Vagina (tissue), 2 donors: ENCODE measurements at regions not wholly inside any gene's neighbourhood (a gene's known extent, or its start where the extent isn't known, plus 50 kb on each side); places are given as distances from the start of the nearest gene placed in this dataset.
A peak's percentile ranks its signal among the peaks of the same experiment; 100 is the strongest.
"Not testable (repeated sequence)": the region's sequence is repeated elsewhere in the genome, so short reads cannot be mapped to it uniquely, and the experiment has no call there.

Experiments
- DNase-seq, 2 donors: peaks; one replicate each; pipeline ENCODE4 v3.0.0-alpha.2; 2017; ENCODE audit errors: extremely low spot score in 2 of 2
- H3K27ac ChIP-seq: fragments of 200-600 bp; sonication (generic); one replicate; pipeline ENCODE4 v1.5.1; 2019
- H3K27me3 ChIP-seq: fragments of 200-600 bp; sonication (generic); one replicate; pipeline ENCODE4 v1.5.1; 2019
- H3K36me3 ChIP-seq, 2 donors: fragments of 200-600 bp; sonication (generic); one replicate each; pipeline ENCODE4 v1.5.1; 2017 to 2019
- H3K4me1 ChIP-seq: fragments of 200-600 bp; sonication (generic); one replicate; pipeline ENCODE4 v1.5.1; 2019
- H3K4me3 ChIP-seq, 2 donors: fragments of 200-600 bp; sonication (generic); 1 replicate in 1 of 2; 2 replicates in 1 of 2; pipeline ENCODE4 v1.5.1; 2016 to 2019
- H3K9me3 ChIP-seq: fragments of 200-600 bp; sonication (generic); one replicate; pipeline ENCODE4 v1.5.1; 2019
- POLR2A ChIP-seq, 2 donors: fragments of 450-650 bp; IDR thresholded peaks; one replicate each; pipeline ENCODE4 v1.6.1; 2017; ENCODE audit warnings: antibody characterized with exemption in 2 of 2, mild to moderate bottlenecking in 2 of 2, moderate library complexity in 2 of 2
- POLR2AphosphoS5 ChIP-seq, 2 donors: sonication (generic); formaldehyde crosslinking; IDR thresholded peaks; one replicate each; pipeline ENCODE4 v1.9.0; 2017; ENCODE audit warnings: antibody characterized with exemption in 2 of 2, mild to moderate bottlenecking in 2 of 2, low read depth in 1 of 2; ENCODE audit not compliant: insufficient read depth in 1 of 2
- intact Hi-C: fragments of 100-400 bp; cut with DNase I; formaldehyde crosslinking; loops from one replicate; pipeline ENCODE4 v1.15.1; 2023
- TF ChIP-seq, protein P1 (sequence below), 3 experiments: fragments of 450-650 bp in 2 of 3; fragments of 200-600 bp in 1 of 3; sonication (generic) in 1 of 3; IDR thresholded peaks; one replicate each; pipeline ENCODE4 v1.5.1; 2017 to 2019; ENCODE audit warnings: antibody characterized with exemption in 3 of 3, mild to moderate bottlenecking in 2 of 3, moderate library complexity in 2 of 3

DNA sequence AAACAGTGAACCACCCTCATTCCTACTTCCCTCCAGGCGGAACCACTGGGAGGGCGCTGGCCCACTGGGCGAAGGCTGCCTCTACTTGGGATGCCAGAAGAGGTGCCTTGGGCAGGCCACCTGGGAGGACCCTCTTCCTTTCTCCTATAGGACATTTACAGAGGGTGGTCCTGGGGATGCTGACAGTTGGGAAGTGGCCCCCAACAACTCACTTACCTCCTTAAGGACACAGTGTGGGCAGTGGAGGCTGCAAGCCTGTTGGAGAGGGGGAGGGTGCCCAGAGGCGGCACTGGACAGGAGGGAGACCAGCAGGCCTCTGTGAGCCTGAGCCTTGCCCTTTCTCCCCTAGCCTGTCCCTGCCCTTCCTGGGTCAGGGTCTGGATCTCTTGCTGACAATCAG is 346.4 kb upstream of the HS6ST1 start:
- TF ChIP-seq POLR2A (IDR thresholded peaks at IDR 0.05) (no peak), POLR2AphosphoS5 (IDR thresholded peaks at IDR 0.05; ENCODE audit: insufficient read depth in 1 of 2, low read depth in 1 of 2) (no peak)
- TF ChIP-seq, protein P1, sequence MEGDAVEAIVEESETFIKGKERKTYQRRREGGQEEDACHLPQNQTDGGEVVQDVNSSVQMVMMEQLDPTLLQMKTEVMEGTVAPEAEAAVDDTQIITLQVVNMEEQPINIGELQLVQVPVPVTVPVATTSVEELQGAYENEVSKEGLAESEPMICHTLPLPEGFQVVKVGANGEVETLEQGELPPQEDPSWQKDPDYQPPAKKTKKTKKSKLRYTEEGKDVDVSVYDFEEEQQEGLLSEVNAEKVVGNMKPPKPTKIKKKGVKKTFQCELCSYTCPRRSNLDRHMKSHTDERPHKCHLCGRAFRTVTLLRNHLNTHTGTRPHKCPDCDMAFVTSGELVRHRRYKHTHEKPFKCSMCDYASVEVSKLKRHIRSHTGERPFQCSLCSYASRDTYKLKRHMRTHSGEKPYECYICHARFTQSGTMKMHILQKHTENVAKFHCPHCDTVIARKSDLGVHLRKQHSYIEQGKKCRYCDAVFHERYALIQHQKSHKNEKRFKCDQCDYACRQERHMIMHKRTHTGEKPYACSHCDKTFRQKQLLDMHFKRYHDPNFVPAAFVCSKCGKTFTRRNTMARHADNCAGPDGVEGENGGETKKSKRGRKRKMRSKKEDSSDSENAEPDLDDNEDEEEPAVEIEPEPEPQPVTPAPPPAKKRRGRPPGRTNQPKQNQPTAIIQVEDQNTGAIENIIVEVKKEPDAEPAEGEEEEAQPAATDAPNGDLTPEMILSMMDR (IDR thresholded peaks at IDR 0.05), result no peak
- Histone ChIP-seq H3K4me1 (no peaks in the 10 kb centered on the region), H3K9me3 (no peaks in the 10 kb centered on the region), H3K27me3 (no peaks in the 10 kb centered on the region), H3K27ac (no peak overlapping the region), H3K4me3 (no peak overlapping the region), H3K36me3 (no peaks in the 10 kb centered on the region)
- no peak for DNase-seq
- intact Hi-C loops, result no loop called here

DNA sequence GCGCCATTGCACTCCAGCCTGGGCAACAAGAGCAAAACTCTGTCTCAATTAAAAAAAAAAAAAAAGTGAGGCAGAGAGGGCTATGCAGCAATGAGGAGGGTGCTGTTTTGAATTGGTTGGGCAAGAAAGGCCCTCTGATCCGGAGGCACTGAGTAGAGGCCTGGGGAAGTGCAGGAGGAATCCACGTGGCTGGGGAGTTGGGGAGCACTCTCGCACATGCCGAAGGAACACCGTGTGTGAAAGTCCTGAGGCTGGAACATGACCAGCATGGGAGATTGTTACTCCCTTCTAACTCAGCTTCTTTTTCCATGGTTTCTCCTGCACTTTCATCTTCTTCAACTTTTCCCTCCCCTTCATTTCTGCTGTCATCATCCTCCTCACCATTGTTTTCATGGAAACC is 347.9 kb upstream of the HS6ST1 start:
- H3K27ac ChIP-seq, result no peak overlapping the region
- intact Hi-C loops, result no loop called here
- H3K4me3 ChIP-seq, result no peak overlapping the region
- TF ChIP-seq POLR2A (IDR thresholded peaks at IDR 0.05) (no peak), POLR2AphosphoS5 (IDR thresholded peaks at IDR 0.05; ENCODE audit: insufficient read depth in 1 of 2, low read depth in 1 of 2) (no peak)
- TF ChIP-seq, protein P1 (IDR thresholded peaks at IDR 0.05), result no peak
- no peaks in the 10 kb centered on the region for H3K27me3 ChIP-seq
- DNase-seq, result no peak
- H3K36me3 ChIP-seq, result no peaks in the 10 kb centered on the region
- no peaks in the 10 kb centered on the region for H3K9me3 ChIP-seq
- H3K4me1 ChIP-seq, result no peaks in the 10 kb centered on the region

DNA sequence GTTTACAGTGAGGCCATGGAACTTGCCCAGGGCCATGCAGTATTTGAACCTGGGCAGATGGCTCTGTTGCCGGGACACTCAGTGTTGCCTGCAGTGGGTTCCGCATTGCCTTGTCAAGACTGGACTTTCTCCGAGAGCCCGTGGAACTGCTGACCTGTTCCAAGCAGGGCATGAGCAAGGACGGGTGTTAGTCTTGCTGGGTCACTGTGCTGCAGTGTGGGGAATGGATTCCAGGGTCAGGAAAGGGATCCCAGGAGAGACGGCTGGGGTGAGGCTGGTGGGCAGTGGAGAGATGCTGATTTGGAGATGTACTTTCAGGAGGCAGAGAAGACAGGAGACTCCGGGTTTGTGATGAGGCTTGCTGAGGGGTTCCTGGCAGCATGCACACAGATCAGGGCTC is 348.7 kb upstream of the HS6ST1 start:
- no peaks in the 10 kb centered on the region for H3K27me3 ChIP-seq
- TF ChIP-seq POLR2A (IDR thresholded peaks at IDR 0.05) (no peak), POLR2AphosphoS5 (IDR thresholded peaks at IDR 0.05; ENCODE audit: insufficient read depth in 1 of 2, low read depth in 1 of 2) (no peak)
- TF ChIP-seq, protein P1 (IDR thresholded peaks at IDR 0.05), result no peak
- intact Hi-C loops, result no loop called here
- H3K4me3 ChIP-seq, result no peak overlapping the region
- no peaks in the 10 kb centered on the region for H3K36me3 ChIP-seq
- H3K4me1 ChIP-seq, result no peaks in the 10 kb centered on the region
- H3K27ac ChIP-seq, result no peak overlapping the region
- no peaks in the 10 kb centered on the region for H3K9me3 ChIP-seq
- no peak for DNase-seq

DNA sequence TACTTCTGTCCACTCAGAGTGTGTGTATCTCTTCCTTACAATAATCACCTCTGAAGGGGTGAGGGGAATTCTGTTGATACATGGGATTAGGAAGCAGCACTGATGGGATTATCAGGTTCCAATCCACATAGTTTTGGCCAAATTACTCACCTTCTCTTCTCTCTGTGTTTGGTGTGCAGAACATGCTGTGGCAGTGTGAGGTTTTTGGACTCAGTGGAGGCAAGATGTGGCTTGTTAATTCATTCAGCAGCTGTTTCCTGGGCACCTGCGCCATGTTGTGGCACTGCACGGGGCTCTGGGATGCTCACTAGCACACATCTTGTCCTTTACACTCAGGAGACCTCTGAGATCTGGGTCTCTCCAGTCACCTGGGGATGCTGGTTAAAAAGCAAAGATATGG is 350.3 kb upstream of the HS6ST1 start:
- Histone ChIP-seq H3K36me3 (no peaks in the 10 kb centered on the region), H3K4me3 (no peak overlapping the region), H3K27me3 (no peaks in the 10 kb centered on the region), H3K9me3 (no peaks in the 10 kb centered on the region), H3K4me1 (no peaks in the 10 kb centered on the region), H3K27ac (no peak overlapping the region)
- no peak for DNase-seq
- TF ChIP-seq POLR2A (IDR thresholded peaks at IDR 0.05), result no peak
- no peak for TF ChIP-seq POLR2AphosphoS5 (IDR thresholded peaks at IDR 0.05; ENCODE audit: insufficient read depth in 1 of 2, low read depth in 1 of 2)
- TF ChIP-seq, protein P1 (IDR thresholded peaks at IDR 0.05), result no peak
- intact Hi-C loops, result no loop called here

DNA sequence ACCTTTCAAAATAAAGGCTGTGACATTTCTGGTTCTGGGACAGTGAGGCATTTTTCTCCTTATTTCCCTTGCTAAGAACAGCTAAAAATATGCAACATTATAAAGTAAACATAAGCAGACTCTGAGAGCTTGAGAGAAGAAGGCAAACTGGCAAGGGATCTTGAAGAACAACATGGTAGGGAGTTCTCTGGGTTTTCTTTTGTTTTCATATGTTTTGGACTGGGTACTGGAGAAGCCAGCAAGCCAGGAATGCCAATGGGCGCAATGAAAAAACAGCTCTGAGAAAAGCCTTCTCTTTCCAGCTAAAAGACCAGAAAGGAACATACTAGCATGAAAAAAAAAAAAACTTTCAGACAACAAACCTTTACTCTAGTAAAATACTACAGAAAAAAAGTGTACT is 351.4 kb upstream of the HS6ST1 start:
- H3K4me3 ChIP-seq, result no peak overlapping the region
- H3K27ac ChIP-seq, result no peak overlapping the region
- no peaks in the 10 kb centered on the region for H3K27me3 ChIP-seq
- H3K9me3 ChIP-seq, result no peaks in the 10 kb centered on the region
- intact Hi-C loops, result no loop called here
- no peak for TF ChIP-seq POLR2A (IDR thresholded peaks at IDR 0.05)
- TF ChIP-seq, protein P1 (IDR thresholded peaks at IDR 0.05), result no peak
- TF ChIP-seq POLR2AphosphoS5 (IDR thresholded peaks at IDR 0.05; ENCODE audit: insufficient read depth in 1 of 2, low read depth in 1 of 2), result no peak
- no peaks in the 10 kb centered on the region for H3K36me3 ChIP-seq
- DNase-seq, result no peak
- no peaks in the 10 kb centered on the region for H3K4me1 ChIP-seq

DNA sequence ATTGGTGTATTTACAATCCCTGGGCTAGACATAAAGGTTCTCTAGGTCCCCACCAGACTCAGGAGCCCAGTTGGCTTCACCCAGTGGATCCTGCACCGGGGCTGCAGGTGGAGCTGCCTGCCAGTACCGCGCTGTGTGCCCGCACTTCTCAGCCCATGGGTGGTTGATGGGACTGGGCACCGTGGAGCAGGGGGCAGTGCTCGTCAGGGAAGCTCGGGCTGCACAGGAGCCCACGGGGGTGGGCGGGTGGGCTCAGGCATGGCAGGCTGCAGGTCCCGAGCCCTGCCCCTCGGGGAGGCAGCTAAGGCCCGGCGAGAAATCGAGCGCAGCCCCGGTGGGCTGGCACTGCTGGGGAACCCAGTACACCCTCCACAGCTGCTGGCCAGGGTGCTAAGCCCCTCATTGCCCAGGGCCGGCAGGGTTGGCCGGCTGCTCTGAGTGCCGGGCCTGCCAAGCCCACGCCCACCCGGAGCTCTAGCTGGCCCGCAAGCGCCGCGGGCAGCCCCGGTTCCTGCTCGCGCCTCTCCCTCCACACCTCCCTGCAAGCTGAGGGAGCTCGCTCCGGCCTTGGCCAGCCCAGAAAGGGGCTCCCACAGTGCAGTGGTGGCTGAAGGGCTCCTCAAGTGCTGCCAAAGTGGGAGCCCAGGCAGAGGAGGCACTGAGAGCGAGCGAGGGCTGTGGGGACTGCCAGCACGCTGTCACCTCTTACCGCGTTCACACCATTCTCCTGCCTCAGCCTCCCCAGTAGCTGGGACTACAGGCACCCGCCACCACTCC is 353.5 kb upstream of the HS6ST1 start:
- H3K9me3 ChIP-seq, H3K4me3 ChIP-seq, H3K27me3 ChIP-seq, H3K4me1 ChIP-seq, intact Hi-C loops, H3K36me3 ChIP-seq, H3K27ac ChIP-seq, DNase-seq: not testable (repeated sequence)

DNA sequence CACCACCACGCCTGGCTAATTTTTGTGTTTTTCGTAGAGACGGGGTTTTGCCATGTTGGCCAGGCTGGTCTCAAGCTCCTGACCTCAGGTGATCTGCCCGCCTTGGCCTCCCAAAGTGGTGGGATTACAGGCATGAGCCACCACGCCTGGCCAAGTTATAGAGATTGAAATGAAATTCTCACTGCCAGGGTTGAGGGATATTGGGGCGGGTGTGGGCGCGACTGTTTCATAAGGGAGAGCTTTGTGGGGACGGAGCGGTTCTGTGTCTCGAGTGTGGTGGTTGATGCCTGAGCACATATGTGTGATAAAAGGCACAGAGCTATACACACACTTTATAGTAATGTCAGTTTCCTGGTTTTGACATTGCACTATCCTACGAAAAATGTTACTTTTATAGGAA is 361.0 kb upstream of the HS6ST1 start:
- DNase-seq, result peak in 1 of 2 donors; percentile 52
- H3K27ac ChIP-seq, H3K9me3 ChIP-seq, intact Hi-C loops, H3K4me1 ChIP-seq, H3K36me3 ChIP-seq, H3K27me3 ChIP-seq, H3K4me3 ChIP-seq: not testable (repeated sequence)
